ENCODE measurements at regions not wholly inside any gene's neighbourhood (a gene's known extent, or its start where the extent isn't known, plus 50 kb on each side); places are given as distances from the start of the nearest gene placed in this dataset.

GRCh38 chr1:113245252-113245651 lies 145.1 kb upstream of the MAGI3 start:
- Histone ChIP-seq H3K27ac (ENCODE audit: low read depth in 1 of 2, low read length in 2 of 2) (no peak overlapping the region), H3K4me1 (ENCODE audit: control insufficient read depth in 4 of 4, insufficient read depth in 4 of 4, low read length in 3 of 4) (no peaks in the 10 kb centered on the region), H3K27me3 (ENCODE audit: control insufficient read depth in 4 of 4, insufficient read depth in 4 of 4, low read length in 3 of 4) (no peaks in the 10 kb centered on the region), H3K36me3 (ENCODE audit: control insufficient read depth in 4 of 4, insufficient read depth in 3 of 4, low read depth in 1 of 4, low read length in 3 of 4) (no peaks in the 10 kb centered on the region), H3K4me3 (ENCODE audit: low read depth in 1 of 3, low read length in 3 of 3) (no peak overlapping the region), H3K9ac (ENCODE audit: low read depth in 1 of 2, low read length in 2 of 2) (no peak overlapping the region), H3K9me3 (ENCODE audit: control insufficient read depth in 4 of 4, low read length in 3 of 4) (no peaks in the 10 kb centered on the region)
- TF ChIP-seq, protein P1, sequence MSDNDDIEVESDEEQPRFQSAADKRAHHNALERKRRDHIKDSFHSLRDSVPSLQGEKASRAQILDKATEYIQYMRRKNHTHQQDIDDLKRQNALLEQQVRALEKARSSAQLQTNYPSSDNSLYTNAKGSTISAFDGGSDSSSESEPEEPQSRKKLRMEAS (IDR thresholded peaks at IDR 0.05) = no peak
- no peak for TF ChIP-seq EGR1 (IDR thresholded peaks at IDR 0.05; ENCODE audit: low read depth in 2 of 2)
- no peak for TF ChIP-seq GABPA (IDR thresholded peaks at IDR 0.05 in 1 of 2, conservative IDR thresholded peaks at IDR 0.05 in 1 of 2)
- TF ChIP-seq FOXA2 (IDR thresholded peaks at IDR 0.05) = no peak
- no peak for TF ChIP-seq RAD21 (IDR thresholded peaks at IDR 0.05)
- TF ChIP-seq TAF1 (conservative IDR thresholded peaks at IDR 0.05) = no peak
- TF ChIP-seq FOXA1 (IDR thresholded peaks at IDR 0.05) = no peak
- TF ChIP-seq NR2F2 (IDR thresholded peaks at IDR 0.05) = no peak
- no peak for TF ChIP-seq SP1 (IDR thresholded peaks at IDR 0.05)
- TF ChIP-seq RXRA (IDR thresholded peaks at IDR 0.05) = no peak
- over 99% methylated on average over 3 of the region's 3 CpGs for WGBS
- DNase-seq (ENCODE audit: low spot score) = no peak

DNA sequence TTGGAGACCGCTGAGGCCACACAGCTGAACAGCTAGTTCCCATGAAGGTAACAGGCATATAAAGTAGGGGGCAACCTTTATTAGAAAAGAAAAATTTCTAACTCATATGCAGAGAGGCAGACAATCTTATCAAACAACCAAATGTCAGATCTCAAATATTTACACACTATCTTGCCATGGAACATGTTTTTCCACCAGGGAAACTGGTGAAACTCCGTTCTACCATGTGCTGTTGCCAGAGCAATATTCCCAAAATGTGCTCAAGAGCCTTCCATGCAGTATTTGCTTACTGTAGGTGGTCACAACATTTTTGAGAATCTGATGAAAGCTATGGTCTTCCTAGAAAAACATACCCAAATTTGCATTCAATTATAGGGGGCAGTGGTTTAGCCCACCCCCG lies 143.4 kb upstream of the MAGI3 start:
- 76% methylated on average over 3 of the region's 3 CpGs for WGBS
- no peak overlapping the region for H3K4me3 ChIP-seq (ENCODE audit: low read depth in 1 of 3, low read length in 3 of 3)

More for the DNA sequence above, 143.4 kb upstream of the MAGI3 start:
- Histone ChIP-seq H3K4me1 (ENCODE audit: control insufficient read depth in 4 of 4, insufficient read depth in 4 of 4, low read length in 3 of 4) (no peaks in the 10 kb centered on the region), H3K9me3 (ENCODE audit: control insufficient read depth in 4 of 4, low read length in 3 of 4) (no peaks in the 10 kb centered on the region), H3K36me3 (ENCODE audit: control insufficient read depth in 4 of 4, insufficient read depth in 3 of 4, low read depth in 1 of 4, low read length in 3 of 4) (no peaks in the 10 kb centered on the region), H3K27me3 (ENCODE audit: control insufficient read depth in 4 of 4, insufficient read depth in 4 of 4, low read length in 3 of 4) (no peaks in the 10 kb centered on the region), H3K27ac (ENCODE audit: low read depth in 1 of 2, low read length in 2 of 2) (no peak overlapping the region), H3K9ac (ENCODE audit: low read depth in 1 of 2, low read length in 2 of 2) (no peak overlapping the region)
- no peak for DNase-seq (ENCODE audit: low spot score)
- TF ChIP-seq, protein P1 (IDR thresholded peaks at IDR 0.05) = no peak
- TF ChIP-seq HNF4G (IDR thresholded peaks at IDR 0.05) (no peak), FOXA2 (IDR thresholded peaks at IDR 0.05) (no peak), ATF3 (IDR thresholded peaks at IDR 0.05) (no peak), GABPA (IDR thresholded peaks at IDR 0.05 in 1 of 2, conservative IDR thresholded peaks at IDR 0.05 in 1 of 2) (no peak), ZBTB33 (IDR thresholded peaks at IDR 0.05) (no peak)
- TF ChIP-seq, protein P2, sequence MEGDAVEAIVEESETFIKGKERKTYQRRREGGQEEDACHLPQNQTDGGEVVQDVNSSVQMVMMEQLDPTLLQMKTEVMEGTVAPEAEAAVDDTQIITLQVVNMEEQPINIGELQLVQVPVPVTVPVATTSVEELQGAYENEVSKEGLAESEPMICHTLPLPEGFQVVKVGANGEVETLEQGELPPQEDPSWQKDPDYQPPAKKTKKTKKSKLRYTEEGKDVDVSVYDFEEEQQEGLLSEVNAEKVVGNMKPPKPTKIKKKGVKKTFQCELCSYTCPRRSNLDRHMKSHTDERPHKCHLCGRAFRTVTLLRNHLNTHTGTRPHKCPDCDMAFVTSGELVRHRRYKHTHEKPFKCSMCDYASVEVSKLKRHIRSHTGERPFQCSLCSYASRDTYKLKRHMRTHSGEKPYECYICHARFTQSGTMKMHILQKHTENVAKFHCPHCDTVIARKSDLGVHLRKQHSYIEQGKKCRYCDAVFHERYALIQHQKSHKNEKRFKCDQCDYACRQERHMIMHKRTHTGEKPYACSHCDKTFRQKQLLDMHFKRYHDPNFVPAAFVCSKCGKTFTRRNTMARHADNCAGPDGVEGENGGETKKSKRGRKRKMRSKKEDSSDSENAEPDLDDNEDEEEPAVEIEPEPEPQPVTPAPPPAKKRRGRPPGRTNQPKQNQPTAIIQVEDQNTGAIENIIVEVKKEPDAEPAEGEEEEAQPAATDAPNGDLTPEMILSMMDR (IDR thresholded peaks at IDR 0.05; ENCODE audit: low read depth, low read length, missing input control) = no peak
